Transverse colon (tissue), 4 donors: ENCODE measurements at regions not wholly inside any gene's neighbourhood (a gene's known extent, or its start where the extent isn't known, plus 50 kb on each side); places are given as distances from the start of the nearest gene placed in this dataset.

Experiments used
- EP300 ChIP-seq: sonication (generic); formaldehyde crosslinking; IDR thresholded peaks from one replicate; pipeline ENCODE4 v1.6.1; 2017; ENCODE audit warnings: antibody characterized with exemption, low read depth
- POLR2A ChIP-seq: fragments of 450-650 bp; IDR thresholded peaks from one replicate; pipeline ENCODE4 v1.6.1; 2016; ENCODE audit warnings: antibody characterized with exemption, mild to moderate bottlenecking, moderate library complexity
- POLR2AphosphoS5 ChIP-seq, 3 donors: sonication (generic); formaldehyde crosslinking; IDR thresholded peaks; one replicate each; pipeline ENCODE4 v1.6.1; 2016; ENCODE audit warnings: antibody characterized with exemption in 3 of 3
- TF ChIP-seq, protein P1 (sequence below), 5 experiments: fragments of 200-600 bp in 3 of 5; fragments of 450-650 bp in 2 of 5; sonication (generic) in 3 of 5; IDR thresholded peaks; 1 replicate in 2 of 5; 2 replicates in 3 of 5; pipeline ENCODE4 v1.5.1; 2016 to 2017; ENCODE audit warnings: antibody characterized with exemption in 5 of 5, inconsistent platforms in 3 of 5, mild to moderate bottlenecking in 2 of 5, moderate library complexity in 1 of 5

DNA sequence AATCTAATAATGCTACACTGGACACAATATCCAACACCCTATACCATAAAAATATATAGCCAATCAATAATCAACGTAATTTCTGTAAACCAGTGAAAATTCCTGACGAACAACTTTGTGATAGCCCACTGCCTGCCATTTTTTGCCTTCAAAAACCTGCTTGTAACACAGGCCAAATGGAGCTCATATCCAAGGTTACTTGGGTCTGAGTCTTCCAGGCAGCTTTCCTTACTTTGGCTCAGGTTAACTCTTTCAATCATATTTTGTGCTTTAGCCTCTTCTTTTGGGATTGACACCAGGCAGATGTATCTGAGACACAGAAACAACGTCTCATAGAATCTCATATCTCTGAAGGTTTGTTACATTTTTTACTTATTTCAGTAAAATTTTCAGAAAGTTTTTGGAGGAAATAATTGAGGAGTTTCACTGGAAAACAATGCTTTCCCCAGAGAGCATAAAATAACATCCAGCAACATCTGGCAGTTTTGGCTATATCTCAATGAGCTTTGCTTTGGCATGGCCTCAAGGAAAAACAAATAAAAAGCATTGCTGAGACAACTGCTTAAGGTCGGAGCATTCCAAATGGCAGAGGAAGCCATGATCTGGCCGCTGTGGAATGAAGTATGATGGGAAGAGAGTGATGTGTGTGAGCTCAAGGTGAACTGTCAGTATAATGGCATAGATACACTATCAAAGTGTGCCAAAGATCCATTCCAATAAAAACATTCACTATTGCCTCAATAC lies 162.9 kb upstream of the SPIN4 start:
- TF ChIP-seq, protein P1, sequence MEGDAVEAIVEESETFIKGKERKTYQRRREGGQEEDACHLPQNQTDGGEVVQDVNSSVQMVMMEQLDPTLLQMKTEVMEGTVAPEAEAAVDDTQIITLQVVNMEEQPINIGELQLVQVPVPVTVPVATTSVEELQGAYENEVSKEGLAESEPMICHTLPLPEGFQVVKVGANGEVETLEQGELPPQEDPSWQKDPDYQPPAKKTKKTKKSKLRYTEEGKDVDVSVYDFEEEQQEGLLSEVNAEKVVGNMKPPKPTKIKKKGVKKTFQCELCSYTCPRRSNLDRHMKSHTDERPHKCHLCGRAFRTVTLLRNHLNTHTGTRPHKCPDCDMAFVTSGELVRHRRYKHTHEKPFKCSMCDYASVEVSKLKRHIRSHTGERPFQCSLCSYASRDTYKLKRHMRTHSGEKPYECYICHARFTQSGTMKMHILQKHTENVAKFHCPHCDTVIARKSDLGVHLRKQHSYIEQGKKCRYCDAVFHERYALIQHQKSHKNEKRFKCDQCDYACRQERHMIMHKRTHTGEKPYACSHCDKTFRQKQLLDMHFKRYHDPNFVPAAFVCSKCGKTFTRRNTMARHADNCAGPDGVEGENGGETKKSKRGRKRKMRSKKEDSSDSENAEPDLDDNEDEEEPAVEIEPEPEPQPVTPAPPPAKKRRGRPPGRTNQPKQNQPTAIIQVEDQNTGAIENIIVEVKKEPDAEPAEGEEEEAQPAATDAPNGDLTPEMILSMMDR (IDR thresholded peaks at IDR 0.05): no peak
- TF ChIP-seq POLR2AphosphoS5 (IDR thresholded peaks at IDR 0.05) (no peak), POLR2A (no peak), EP300 (no peak)
